C4-2B (cell line): ENCODE measurements at regions not wholly inside any gene's neighbourhood (a gene's known extent, or its start where the extent isn't known, plus 50 kb on each side); places are given as distances from the start of the nearest gene placed in this dataset.

Experiments
- CTCF ChIP-seq: fragments of 450-650 bp; conservative IDR thresholded peaks from 2 replicates; pipeline ENCODE4 v1.5.1; 2017; ENCODE audit warnings: mild to moderate bottlenecking
- ZFX ChIP-seq: fragments of 450-650 bp; IDR thresholded peaks from 2 replicates; pipeline ENCODE4 v1.6.1; 2017

- TF ChIP-seq CTCF (no peak), ZFX (no peak)
Measured at GRCh38 chr5:90289837-90290236, 119.7 kb downstream of the CETN3 start.
